ENCODE measurements at regions not wholly inside any gene's neighbourhood (a gene's known extent, or its start where the extent isn't known, plus 50 kb on each side); places are given as distances from the start of the nearest gene placed in this dataset.
"Not testable (repeated sequence)": the region's sequence is repeated elsewhere in the genome, so short reads cannot be mapped to it uniquely, and the experiment has no call there.

- DNase-seq = no peak
These were observed 50.0 kb downstream of the SOD2 start for GRCh38 chr6:159642995-159643394.

- no peak for DNase-seq
These were observed 50.6 kb downstream of the SOD2 start for GRCh38 chr6:159642481-159642880.

- DNase-seq = no peak
These were observed 52.1 kb downstream of the SOD2 start for GRCh38 chr6:159640722-159641482.

GRCh38 chr6:159640322-159640721, 52.7 kb downstream of the SOD2 start:
- no peak for DNase-seq

- DNase-seq = no peak
These were observed 53.3 kb downstream of the SOD2 start for GRCh38 chr6:159639721-159640120.

GRCh38 chr6:159633196-159633595, 59.8 kb downstream of the SOD2 start:
- DNase-seq = no peak

- DNase-seq = no peak
These were observed 61.2 kb downstream of the SOD2 start for GRCh38 chr6:159631886-159632285.

GRCh38 chr6:159627939-159628338, 65.1 kb downstream of the SOD2 start:
- no peak for DNase-seq

GRCh38 chr6:159626506-159626905, 66.5 kb downstream of the SOD2 start:
- DNase-seq = not testable (repeated sequence)

GRCh38 chr6:159623156-159623555, 69.9 kb downstream of the SOD2 start:
- no peak for DNase-seq

- no peak for DNase-seq
These were observed 72.1 kb downstream of the SOD2 start for GRCh38 chr6:159620947-159621346.

- no peak for DNase-seq
These were observed 75.6 kb downstream of the SOD2 start for GRCh38 chr6:159617444-159617843.

- no peak for DNase-seq
These were observed 76.6 kb downstream of the SOD2 start for GRCh38 chr6:159616456-159616855.

GRCh38 chr6:159615918-159616317, 77.1 kb downstream of the SOD2 start:
- DNase-seq = no peak

- DNase-seq = no peak
These were observed 82.2 kb downstream of the SOD2 start for GRCh38 chr6:159610881-159611280.

GRCh38 chr6:159609652-159610178, 83.3 kb downstream of the SOD2 start:
- no peak for DNase-seq

GRCh38 chr6:159608961-159609651, 83.9 kb downstream of the SOD2 start:
- no peak for DNase-seq

GRCh38 chr6:159606786-159607185, 86.3 kb downstream of the SOD2 start:
- no peak for DNase-seq

GRCh38 chr6:159604443-159604956, 88.5 kb downstream of the SOD2 start:
- no peak for DNase-seq

GRCh38 chr6:159602431-159603041, 90.5 kb downstream of the SOD2 start:
- DNase-seq = no peak

GRCh38 chr6:159601211-159601610, 91.8 kb downstream of the SOD2 start:
- DNase-seq = no peak

- no peak for DNase-seq
These were observed 97.9 kb downstream of the SOD2 start for GRCh38 chr6:159595173-159595572.

GRCh38 chr6:159594750-159595117, 98.3 kb downstream of the SOD2 start:
- no peak for DNase-seq

All from NCI-H1105 treated with DMSO at 0.1 percent for 48 hours (cell line).